ENCODE measurements at regions not wholly inside any gene's neighbourhood (a gene's known extent, or its start where the extent isn't known, plus 50 kb on each side); places are given as distances from the start of the nearest gene placed in this dataset.
A peak's percentile ranks its signal among the peaks of the same experiment; 100 is the strongest.

DNA sequence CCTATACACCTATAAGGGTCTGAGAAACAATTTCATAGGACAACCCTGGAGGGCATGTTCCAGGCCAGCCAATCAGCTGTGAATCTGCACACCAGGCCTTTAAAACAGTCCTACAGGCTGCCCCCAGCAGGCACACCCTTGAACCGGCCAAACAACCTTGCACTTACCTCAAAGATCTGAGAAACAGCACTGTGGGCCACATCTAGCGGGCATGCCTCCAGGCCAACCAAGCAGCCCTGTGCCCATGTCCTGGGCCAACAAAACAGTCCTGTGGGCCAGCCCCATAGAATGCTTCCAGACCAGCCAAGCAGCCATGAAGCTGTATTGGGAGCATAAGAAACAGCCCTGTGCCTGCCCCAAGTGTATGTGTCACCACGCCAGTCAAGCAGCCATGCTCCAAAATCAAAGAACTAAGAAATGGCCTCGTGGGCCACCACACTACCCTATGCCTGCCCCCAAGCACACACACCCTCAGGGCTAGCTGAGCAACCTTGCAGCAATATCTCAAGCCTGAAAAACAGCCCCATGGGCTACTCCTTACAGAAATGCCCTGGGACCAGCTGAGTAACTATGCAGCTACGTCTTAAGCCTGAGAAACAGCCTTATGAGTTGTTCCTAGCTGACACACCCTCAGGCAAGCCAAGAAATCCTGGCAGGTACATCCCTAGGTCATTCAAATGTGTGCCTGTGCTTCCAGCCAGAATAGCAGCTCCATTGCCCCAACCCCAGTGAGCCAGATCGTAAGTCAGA lies 2243.8 kb upstream of the C9orf72 start:
- DNase-seq (ENCODE audit: low read depth), result no peak

DNA sequence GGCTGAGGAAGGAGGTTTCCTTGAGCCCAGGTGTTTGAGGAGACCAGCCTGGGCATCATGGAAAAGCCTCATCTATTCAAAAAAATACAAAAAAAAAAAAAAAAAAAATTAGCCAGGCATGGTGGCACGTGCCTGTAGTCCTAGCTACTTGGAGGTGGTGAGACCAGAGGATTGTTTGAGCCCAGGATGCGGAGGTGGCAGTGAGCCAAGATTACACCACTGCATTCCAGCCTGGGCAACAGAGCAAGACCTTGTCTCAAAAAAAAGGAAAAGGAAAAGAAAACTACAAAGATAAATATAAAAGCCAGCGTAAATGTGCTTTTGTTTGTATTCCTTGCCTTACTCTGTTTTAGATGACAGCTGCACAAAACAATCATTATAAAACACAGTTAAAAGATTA lies 2249.2 kb upstream of the C9orf72 start:
- DNase-seq (ENCODE audit: low read depth), result no peak

DNA sequence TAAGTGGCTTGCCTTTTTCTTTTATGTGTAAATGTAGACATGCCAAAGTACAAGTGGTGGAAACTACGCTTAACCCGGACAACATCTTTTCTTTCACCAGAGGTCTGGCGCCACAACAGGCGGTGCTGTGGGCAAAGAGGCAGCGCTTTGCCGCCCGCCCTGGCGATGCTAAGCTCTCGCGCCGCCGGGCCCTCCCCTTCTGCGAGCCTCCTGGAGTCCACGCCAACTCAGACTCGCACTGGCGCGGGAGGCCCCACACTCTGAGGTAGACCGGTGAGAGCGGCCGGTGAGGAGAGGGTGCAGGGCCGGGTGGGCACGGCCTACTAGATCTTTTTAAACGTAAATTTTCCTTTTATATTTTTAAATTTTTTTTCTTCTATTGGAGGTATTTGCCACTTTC lies 2253.1 kb upstream of the C9orf72 start:
- DNase-seq (ENCODE audit: low read depth), result no peak

DNA sequence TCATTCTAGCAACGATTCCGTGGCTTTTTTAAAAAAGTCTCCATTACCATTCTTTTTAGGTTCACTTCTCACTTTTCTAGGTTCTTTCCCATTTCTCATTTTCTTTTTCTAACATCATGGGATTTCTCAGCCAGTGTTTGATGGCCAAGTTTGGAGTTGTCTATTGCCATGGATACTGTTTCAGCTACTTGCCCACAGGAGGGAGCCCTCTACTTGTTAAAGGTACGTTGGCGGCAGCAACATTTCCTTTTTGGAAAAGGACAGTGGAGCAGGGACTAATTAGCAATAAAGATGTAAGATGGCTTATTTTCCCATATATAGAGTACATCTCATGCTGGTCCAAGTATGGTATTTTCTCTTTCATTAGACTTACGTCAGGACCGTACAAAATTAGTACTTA lies 2257.5 kb upstream of the C9orf72 start:
- no peak for DNase-seq (ENCODE audit: low read depth)

DNA sequence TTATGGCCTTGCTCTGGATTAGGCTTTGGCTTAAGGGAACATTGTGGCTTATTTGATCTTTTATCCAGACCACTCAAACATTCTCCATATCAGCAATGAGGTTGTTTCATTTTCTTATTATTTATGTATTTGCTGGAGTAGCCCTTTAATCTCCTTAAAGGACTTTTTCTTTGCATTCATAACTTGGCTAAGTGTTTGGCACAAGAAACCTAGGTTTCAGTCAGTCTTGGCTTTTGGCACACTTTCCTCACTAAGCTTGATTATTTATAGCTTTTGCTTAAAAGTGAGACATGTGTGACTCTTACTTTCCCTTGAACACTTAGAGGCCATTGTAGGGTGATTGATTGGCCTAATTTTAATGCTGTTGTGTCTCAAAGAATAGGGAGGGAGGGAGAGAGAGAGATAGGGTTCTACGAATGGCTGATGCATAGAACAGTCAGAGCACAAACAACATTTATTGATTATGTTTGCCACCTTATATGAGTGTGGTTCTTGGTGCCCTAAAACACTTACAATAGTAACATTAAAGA lies 2265.3 kb upstream of the C9orf72 start:
- no peak for DNase-seq (ENCODE audit: low read depth)

DNA sequence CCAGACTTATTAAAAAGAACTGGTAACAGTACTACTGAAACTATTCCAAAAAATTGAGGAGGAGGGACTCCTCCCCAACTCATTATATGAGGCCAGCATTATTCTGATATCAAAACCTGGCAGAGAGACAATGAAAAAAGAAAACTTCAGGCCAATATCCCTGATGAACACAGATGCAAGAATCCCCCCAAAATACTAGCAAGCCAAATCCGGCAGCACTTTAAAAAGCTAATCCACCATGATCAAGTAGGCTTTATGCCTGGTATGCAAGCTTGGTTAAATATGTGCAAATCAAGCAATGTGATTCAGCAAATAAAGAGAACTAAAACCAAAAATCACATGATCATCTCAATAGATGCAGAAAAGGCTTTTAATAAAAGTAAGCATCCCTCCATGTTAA lies 2271.0 kb upstream of the C9orf72 start:
- no peak for DNase-seq (ENCODE audit: low read depth)

DNA sequence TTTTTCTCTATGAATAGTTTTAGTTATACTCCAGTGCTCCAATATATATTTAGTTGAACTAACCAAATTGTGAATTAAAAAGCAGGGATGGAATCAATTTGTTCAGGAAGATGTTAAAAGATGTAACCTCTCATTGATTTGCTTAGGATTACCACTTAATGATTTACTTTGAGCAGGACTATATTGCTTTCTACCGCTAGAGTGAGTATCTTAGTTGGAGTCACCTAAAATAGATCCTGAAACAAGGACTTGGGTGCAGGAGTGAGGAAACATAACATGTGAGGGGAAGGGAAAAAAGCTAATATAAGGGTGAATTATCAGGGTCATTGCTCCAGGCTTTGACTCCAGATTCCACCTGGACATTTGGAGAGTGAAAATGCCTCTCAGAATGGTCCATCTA lies 2277.4 kb upstream of the C9orf72 start:
- no peak for DNase-seq (ENCODE audit: low read depth)

DNA sequence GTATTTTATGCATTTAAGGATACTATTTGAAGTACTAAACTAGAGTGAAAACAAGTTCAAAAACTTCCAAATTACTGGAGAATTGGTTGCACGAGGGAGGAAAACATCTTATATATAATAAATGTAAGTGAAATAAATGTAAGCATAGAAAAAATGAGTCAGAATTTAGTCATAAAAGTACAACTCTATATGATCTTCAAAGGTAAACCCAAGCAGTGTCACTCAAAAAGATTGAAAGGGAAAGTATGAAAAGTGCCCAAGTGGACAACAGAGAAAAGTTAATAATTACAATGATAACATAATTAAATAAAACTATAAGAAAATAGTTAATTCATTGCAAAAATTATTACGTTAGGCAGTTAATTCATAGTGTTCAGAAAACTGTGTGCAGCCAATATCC lies 2288.5 kb upstream of the C9orf72 start:
- no peak for DNase-seq (ENCODE audit: low read depth)

DNA sequence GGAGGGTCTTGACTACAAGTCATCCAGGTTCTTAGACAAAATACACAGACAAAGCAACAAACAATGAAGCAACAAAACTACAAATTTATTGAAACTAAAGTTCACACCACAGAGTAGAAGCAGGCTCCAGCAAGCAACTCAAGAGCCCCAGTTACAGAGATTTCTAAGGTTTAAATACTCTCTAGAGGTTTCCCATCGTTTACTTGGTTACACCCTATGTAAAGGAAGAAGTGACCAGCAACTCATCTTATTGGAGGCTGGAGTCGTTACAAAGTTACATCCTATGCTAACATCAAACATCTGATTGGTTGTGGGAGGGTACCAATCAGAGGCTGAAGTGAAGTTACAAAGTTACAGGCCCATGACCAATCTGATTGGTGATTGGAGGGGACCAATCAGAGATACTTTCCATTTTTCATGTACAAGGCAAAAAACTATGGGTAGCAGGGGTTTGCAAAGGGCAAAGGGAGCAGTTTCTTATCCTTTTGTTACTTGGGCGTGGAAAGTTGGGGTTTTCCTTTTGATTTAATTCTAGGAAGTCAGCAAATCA lies 2292.6 kb upstream of the C9orf72 start:
- DNase-seq (ENCODE audit: low read depth), result no peak

DNA sequence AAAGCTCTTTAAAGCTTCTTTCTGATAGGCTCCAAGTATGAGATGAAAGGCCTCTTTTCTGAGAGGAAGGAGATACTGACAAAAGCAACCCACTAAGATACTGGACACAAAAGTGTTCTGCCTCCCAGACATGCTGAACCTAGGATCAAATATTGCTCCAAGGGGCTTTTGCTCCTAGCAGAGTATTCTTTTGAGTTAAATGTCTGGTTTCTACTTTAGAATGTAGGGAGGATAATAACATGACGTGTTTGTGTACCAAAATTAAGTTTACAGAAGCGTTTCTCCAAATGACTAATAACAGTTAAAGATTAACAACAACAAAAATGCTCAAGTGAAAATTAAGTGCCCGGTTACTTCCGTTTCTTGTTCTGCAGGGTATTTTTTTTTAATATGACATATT lies 2293.3 kb upstream of the C9orf72 start:
- DNase-seq (ENCODE audit: low read depth), result no peak

DNA sequence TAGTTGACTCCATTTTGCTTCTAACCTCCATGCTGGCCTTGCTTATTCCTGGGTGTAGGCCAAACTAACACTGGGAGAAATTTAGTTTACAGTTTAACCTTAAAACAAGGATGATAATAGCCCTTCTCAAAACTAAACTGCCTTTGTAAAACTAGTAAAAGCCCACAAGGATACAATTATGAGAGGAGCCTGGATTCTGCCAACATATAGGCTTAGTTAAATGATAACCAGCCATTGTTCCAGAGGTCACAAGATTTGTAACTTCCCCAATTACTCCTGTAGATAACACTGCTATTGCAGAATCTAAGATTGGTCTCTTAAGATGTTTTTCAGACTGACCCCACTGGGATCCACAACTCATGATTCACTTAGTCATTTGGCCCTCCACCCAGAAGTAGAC lies 2300.3 kb upstream of the C9orf72 start:
- no peak for DNase-seq (ENCODE audit: low read depth)

DNA sequence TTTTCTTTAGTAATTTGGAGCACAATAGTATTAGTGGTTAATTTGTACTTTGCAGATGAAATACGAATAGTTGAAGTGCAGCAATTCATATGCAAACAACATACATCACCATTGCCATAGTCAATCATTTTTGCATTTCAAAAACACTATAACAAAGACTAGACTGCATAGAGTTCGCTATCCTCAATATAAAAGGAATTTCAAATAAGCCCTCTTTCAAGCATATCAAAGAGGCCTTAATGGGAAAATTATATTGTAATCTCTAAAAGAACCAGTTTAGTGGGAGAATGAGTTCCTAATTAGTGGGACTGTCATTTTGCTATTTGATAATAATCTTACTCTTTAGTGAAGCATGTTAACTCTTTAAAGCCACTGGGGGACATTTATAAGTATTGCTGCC lies 2302.3 kb upstream of the C9orf72 start:
- no peak for DNase-seq (ENCODE audit: low read depth)

DNA sequence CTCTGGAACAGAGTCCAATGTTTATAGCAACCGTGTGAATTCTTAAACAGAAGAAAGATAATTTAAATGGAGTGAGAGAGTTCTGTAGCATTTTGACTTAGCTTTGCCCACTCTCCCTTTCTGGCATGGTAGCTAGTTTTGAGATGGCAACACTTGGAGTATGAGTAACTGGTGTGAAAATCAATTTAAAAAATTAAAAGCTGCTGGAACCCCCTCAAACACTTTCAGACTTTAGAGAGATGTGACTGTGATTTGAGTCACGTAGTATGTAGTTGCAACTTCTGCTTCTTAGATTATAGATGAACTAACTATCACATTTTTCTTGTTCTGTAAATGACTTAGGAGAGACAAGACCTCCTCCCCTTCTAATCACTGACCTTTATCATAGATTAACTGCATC lies 2309.5 kb upstream of the C9orf72 start:
- DNase-seq (ENCODE audit: low read depth), result no peak

DNA sequence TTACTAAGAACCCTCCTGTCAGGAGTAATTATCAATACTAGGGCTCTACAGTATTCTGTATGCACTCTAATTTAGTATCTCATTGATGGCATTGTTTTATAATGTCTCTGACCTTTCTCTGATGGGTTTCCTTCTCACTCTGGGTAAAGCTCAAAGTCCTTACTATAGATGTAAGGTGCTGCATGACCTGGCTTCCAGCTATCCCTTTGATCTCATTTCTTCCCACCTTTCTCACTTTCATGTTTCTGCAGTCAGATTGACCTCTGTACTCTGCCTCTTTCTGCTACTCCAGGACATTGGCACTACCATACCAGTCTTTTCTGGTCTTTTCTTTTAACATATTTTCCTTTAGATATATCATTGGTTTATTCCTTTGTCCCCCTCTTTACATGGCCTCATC lies 2332.8 kb upstream of the C9orf72 start:
- no peak for DNase-seq (ENCODE audit: low read depth)

DNA sequence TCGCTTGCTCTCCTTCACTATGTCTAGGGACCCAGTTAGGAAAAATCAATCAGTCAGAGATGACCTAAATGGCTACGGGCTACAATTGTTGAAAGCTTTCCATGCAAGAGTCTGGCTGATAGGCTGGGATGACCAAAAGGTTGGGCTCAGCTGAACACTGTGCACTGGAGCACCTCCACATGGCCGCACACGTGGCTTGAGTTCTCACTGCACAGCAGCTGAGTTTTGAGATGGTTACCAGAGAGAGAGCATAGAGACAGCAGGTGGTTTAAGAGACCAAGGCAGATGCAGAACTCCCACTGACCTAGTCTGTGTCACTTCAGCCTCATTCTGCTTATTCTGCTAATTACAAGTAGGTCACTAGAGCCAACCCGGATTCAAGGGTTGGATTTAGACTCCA lies 2354.8 kb upstream of the C9orf72 start:
- no peak for DNase-seq (ENCODE audit: low read depth)

DNA sequence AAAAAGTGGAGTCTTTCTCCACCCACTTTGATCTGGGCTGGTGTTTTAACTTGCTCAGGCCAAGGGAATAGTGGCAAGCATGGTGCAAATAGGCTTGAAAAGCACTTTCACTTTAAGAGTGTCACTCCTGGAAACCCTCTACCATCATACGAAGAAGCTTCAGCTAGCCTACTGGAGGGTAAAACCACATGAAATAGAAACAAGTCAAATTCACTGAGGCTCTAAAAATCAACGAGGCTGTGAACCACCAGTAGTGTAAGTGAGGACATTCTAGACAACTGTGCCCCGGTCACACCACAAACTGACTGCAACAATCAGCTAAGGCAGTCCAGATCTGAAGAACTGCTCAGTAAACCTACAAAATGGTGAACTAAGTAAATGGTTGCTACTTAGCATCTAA lies 2366.3 kb upstream of the C9orf72 start:
- DNase-seq (ENCODE audit: low read depth), result no peak

DNA sequence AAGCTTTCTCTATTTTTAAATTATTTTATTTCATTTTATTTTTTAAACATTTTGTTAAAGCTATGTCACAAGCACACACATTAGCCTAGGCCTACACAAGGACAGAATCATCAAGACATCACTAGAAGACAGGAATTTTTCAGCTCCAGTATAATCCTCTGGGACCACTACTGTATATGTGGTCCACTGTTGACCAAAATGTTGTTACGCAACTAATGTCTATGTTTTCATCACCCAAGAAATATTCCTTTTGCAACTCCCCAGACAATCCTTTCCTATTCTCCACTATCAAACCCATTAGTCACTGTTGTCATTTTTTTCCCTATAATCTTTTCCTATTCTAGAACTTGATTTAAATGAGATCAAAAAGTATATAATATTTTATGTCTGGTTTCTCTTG lies 2371.7 kb upstream of the C9orf72 start:
- no peak for DNase-seq (ENCODE audit: low read depth)

DNA sequence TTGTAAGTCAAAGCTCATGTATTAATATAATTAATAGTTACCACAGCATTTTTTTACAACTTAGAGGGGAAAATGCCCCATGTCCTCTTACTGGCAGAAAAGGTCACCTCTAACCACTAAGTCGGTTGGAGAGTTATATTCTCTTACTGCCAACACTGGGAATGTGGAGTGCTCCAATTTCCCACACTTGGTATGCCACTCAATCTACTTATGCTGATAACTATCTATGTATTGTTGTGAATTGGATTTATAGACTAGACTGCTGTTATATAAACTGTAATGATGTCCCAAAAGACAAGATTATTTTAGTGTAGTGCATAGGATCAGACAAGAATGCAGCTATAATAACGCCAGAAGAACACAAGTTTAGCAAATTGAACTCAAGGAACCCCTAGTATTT lies 2385.2 kb upstream of the C9orf72 start:
- no peak for DNase-seq (ENCODE audit: low read depth)

DNA sequence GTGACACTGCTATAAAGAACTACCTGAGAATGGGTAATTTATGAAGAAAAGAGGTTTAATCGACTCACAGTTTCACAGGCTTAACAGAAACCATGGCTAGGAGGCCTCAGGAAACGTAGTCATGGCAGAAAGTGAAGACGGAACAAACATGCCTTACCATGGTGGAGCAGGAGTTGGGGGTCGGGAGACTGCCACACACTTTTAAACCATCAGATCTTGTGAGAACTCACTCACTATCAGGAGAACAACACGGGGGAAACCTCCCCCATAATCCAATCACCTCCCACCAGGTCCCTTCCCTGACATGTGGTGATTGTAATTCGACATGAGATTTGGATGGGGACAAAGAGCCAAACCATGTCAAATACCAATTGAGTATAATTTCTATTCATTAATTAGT lies 2392.6 kb upstream of the C9orf72 start:
- DNase-seq (ENCODE audit: low read depth), result no peak

DNA sequence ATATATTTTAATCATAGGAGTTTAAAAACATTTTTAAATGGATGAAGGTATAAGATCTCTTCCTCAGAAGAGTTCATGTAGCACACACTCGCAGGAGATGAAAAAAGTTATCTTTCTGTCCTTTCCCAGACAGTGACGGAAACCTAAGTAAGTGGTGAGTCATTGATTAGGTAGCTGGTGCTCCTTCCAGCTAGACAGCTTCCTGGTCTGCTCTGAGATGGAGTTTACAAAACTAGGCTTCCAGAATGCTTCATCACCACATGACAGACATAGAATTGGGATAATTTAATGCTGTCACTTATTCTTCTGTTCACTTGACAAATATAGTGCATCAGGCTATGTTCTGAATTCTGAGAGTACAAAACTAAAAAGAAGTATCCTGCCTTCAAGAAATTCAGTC lies 2393.0 kb upstream of the C9orf72 start:
- peak; percentile 4 for DNase-seq (ENCODE audit: low read depth)

DNA sequence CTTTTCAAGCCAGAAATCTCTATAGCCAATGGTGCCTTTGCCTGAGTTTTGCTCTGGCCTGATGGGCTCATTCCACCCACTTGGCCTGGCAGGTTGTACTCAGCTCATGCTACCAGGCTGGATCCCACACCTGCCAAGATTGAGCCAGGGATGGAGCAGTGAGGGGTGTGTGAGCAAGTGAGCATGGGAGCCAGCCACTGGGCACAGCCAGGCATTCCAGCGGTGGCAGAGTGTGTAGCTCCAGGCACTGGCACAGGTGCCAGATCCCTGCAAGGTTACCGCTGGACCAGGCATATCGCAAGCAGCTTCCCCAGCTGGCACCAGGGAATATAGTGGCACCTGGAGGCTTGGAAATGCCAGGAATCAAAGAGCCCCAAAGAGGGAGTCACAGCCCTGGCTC lies 2395.6 kb upstream of the C9orf72 start:
- no peak for DNase-seq (ENCODE audit: low read depth)

DNA sequence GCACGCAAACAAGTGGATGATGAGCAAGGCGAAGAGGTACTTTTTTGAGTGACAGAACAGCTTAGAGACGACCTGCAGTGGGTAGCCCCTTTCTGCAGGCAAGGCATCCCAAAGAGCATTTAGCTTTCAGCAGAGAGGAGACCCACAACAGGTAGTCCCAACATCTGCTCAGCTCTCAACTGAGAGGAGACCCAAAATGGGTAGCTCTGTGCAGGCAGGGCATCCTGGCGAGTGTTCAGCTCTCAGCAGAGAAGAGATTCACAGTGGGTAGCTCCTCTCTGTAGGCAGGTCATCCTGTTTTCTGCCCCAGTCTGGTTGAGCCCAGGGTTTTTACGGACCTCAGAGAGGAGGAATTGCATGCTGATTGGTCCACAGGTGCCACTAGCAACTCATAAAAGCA lies 2396.1 kb upstream of the C9orf72 start:
- DNase-seq (ENCODE audit: low read depth), result no peak

DNA sequence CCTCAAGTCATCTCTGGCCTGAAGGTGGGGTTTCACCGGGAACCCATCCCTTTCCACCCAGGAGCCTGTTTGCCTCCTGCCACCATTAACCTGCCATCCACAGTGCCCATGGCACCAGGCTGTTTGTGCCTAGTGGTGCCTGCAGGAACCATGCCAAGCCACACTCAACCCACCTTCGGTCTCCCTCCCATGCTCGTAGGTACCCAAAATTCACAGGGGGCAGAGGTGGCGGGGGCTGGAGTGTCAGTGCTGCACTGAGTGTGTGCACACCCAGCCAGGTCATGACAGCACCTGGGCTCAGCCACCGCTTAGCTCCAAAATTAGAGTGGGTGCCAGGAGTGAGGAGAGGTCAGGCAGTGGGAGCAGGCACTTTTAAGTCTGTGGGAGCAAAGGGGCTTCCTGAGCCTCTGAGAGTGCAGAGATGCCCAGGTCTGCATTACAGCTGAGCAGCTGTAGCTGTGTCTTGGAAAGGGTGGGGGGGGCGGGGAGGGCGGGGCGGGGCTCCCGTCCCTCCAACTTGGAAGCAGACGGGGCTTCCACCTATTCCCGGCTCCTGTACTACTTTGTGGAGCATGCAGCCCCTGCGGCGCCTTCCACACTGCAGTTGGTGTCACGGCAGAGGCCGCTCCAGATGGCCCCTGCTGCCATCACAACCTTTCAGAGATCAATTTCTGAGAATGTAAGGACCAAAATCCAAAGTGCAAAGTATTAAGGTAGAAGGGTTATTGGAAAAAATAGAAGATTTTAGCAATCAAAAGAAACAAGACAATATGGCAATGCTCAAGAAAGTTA lies 2396.8 kb upstream of the C9orf72 start:
- DNase-seq (ENCODE audit: low read depth), result no peak

Data from Daoy (cell line).